WERI-Rb-1 (cell line): ENCODE measurements at regions not wholly inside any gene's neighbourhood (a gene's known extent, or its start where the extent isn't known, plus 50 kb on each side); places are given as distances from the start of the nearest gene placed in this dataset.

ENCODE experiments used
- DNase-seq: peaks from one replicate; pipeline ENCODE4 v3.0.0-alpha.2; 2020
- H3K27ac ChIP-seq: fragments of 250-450 bp; sonication (Bioruptor Pico); 2 replicates; pipeline ENCODE4 v1.5.1; 2020; ENCODE audit warnings: mild to moderate bottlenecking, moderate library complexity
- H3K27me3 ChIP-seq: fragments of 250-450 bp; sonication (Bioruptor Pico); 2 replicates; pipeline ENCODE4 v1.5.1; 2021; ENCODE audit warnings: mild to moderate bottlenecking, low read depth, moderate library complexity; ENCODE audit not compliant: insufficient read depth, severe bottlenecking
- H3K36me3 ChIP-seq: fragments of 250-450 bp; sonication (Bioruptor Pico); 2 replicates; pipeline ENCODE4 v1.5.1; 2020; ENCODE audit warnings: mild to moderate bottlenecking, moderate library complexity
- H3K4me3 ChIP-seq: 2 replicates; pipeline ENCODE4 v1.5.1; 2011; ENCODE audit warnings: low read depth, mild to moderate bottlenecking, control low read depth, low read length
- H3K9me3 ChIP-seq: fragments of 250-450 bp; sonication (Bioruptor Pico); 2 replicates; pipeline ENCODE4 v1.5.1; 2021; ENCODE audit warnings: mild to moderate bottlenecking, moderate library complexity; ENCODE audit not compliant: severe bottlenecking
- TF ChIP-seq, protein P1 (sequence below): IDR thresholded peaks from 2 replicates; pipeline ENCODE4 v1.5.1; 2011; ENCODE audit warnings: low read depth, mild to moderate bottlenecking, control low read depth, inconsistent platforms, low read length

DNA sequence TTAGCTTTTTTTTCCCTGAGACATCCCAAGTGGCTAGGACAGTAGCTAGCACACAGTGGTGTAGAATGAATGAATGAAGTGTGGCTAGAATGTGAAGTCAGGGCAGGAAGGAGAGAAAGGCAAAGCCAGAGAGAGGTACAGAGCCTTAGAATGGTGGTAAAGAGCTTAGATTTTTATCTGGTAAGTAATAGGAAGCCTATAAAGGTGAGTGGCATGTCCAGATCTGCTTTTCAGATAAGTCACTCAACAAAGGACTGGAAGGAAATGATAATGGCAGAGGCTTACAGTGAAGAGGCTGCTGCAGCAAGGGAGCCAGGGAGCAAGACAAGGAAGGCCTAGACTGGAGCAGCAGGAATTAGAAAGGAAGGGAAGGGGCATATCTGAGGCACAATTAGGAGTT is 96.0 kb upstream of the PRDM1 start:
- H3K4me3 ChIP-seq = no peak overlapping the region
- H3K27me3 ChIP-seq = no peaks in the 10 kb centered on the region
- no peak for DNase-seq
- peaks cover 2% of the 10 kb centered on the region for H3K9me3 ChIP-seq
- peak overlapping the region; percentile 42; the same call in 1 of the 2 replicates for H3K27ac ChIP-seq
- TF ChIP-seq, protein P1, sequence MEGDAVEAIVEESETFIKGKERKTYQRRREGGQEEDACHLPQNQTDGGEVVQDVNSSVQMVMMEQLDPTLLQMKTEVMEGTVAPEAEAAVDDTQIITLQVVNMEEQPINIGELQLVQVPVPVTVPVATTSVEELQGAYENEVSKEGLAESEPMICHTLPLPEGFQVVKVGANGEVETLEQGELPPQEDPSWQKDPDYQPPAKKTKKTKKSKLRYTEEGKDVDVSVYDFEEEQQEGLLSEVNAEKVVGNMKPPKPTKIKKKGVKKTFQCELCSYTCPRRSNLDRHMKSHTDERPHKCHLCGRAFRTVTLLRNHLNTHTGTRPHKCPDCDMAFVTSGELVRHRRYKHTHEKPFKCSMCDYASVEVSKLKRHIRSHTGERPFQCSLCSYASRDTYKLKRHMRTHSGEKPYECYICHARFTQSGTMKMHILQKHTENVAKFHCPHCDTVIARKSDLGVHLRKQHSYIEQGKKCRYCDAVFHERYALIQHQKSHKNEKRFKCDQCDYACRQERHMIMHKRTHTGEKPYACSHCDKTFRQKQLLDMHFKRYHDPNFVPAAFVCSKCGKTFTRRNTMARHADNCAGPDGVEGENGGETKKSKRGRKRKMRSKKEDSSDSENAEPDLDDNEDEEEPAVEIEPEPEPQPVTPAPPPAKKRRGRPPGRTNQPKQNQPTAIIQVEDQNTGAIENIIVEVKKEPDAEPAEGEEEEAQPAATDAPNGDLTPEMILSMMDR = no peak
- no peaks in the 10 kb centered on the region for H3K36me3 ChIP-seq

DNA sequence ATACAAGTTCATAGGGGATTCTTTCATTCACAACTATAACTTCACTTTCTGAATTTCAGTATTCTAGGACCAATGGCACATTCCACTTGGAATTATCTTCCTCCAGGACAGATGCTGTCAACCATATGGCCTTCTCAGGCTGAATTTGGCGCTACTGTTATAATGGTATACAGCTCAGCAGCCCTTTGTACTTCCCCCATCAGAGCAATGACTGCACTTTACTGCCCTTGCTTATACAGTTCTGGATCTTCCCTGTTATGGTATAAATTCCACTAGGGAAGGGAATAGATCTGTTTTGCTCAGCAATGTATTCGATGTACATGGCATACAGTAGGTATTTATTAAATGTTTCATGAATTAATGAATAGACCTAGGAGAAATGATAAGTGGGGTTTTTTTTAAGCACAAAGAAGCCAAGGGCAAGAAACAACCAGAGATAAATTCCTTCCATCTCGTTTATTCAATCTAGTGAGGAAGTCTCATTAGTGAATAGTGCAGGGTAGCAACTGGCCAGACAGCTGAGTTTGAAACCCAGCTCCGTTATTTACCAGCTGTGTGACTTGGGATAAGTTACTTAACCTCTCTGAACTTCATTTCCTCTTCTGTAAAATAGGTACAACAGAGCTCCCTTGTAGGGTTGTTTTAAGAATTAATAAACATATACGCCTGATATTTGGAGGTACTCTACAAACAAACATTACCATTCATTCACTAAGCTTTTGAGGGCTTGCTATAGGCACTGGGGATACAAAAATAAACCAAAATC is 97.1 kb upstream of the PRDM1 start:
- Histone ChIP-seq H3K27ac (no peak overlapping the region), H3K27me3 (no peaks in the 10 kb centered on the region), H3K9me3 (peaks cover 1% of the 10 kb centered on the region), H3K36me3 (no peaks in the 10 kb centered on the region), H3K4me3 (no peak overlapping the region)
- TF ChIP-seq, protein P1 = no peak
- DNase-seq = no peak

DNA sequence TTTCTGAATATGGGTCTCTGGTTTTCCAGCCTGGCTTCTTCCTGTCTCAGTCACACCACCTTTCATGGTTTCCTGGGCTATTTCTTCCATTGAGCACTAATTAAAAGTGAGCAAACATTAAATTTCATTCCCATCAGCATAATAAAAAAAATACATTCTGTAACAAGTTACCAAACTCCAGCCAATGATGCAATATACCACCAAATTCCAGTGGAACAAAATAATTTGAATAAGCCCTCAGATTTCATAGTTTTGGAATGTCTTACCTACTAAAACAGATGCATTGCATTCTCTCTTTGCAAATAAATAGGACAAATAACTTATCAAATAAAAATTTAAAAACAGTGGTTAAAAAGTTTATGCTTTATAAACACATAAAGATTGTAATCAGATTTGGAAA is 97.8 kb upstream of the PRDM1 start:
- Histone ChIP-seq H3K4me3 (no peak overlapping the region), H3K36me3 (no peaks in the 10 kb centered on the region), H3K27me3 (no peaks in the 10 kb centered on the region), H3K27ac (no peak overlapping the region), H3K9me3 (no peaks in the 10 kb centered on the region)
- TF ChIP-seq, protein P1 = no peak
- no peak for DNase-seq

DNA sequence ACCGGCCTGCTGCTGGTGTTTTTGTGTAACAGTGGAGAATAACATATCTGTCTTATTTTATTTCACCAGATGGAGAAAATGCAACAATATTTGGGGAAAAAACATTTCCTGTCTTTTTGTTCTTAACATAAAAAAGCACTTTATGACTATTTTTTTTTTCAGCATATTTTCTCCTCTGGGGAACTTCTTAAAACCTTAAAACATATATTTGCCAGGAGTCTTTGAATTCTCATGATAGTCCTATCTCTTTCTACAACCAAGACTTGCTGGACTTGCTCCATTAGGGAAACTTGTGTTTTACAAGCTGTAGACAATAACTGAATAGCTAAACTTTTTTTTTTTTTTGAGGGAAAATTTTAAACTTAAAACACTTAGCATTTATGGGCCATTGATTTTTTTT is 98.6 kb upstream of the PRDM1 start:
- Histone ChIP-seq H3K4me3 (no peak overlapping the region), H3K9me3 (no peaks in the 10 kb centered on the region), H3K27ac (no peak overlapping the region), H3K27me3 (no peaks in the 10 kb centered on the region), H3K36me3 (no peaks in the 10 kb centered on the region)
- no peak for DNase-seq
- TF ChIP-seq, protein P1 = no peak

DNA sequence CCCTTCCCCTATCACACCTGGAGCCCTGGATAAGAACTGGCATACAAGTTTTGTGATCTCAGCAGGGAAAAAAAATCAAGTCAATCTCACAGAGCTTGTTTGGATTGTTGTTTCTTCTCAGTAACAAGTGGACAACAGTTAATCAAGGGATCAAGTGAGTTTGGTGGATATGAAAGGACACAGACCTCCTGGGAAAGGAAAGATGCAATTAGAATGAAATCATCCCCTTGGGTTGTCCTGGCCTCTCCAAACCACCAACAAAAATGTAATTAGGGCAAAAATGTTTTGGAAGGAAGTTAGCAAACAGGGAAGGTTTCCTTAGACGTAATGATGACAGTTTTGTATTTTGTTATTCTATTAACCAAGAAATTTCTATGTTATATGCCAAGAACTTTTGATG is 99.1 kb upstream of the PRDM1 start:
- H3K27me3 ChIP-seq = no peaks in the 10 kb centered on the region
- H3K4me3 ChIP-seq = no peak overlapping the region
- no peak overlapping the region for H3K27ac ChIP-seq
- TF ChIP-seq, protein P1 = no peak
- H3K9me3 ChIP-seq = no peaks in the 10 kb centered on the region
- no peaks in the 10 kb centered on the region for H3K36me3 ChIP-seq
- DNase-seq = no peak
